HEK293T (cell line): ENCODE measurements at regions not wholly inside any gene's neighbourhood (a gene's known extent, or its start where the extent isn't known, plus 50 kb on each side); places are given as distances from the start of the nearest gene placed in this dataset.

ENCODE experiments used
- CTCF ChIA-PET: fragments of 350-600 bp; formaldehyde crosslinking; extraction: SDS; loops from one replicate; lab custom pipeline; 2021; ENCODE audit warnings: antibody characterized with exemption, inconsistent platforms; lab: Yijun Ruan, JAX
- POLR2A ChIA-PET: fragments of 350-600 bp; formaldehyde crosslinking; extraction: SDS; loops from one replicate; lab custom pipeline; 2020; ENCODE audit warnings: antibody characterized with exemption, inconsistent platforms; lab: Yijun Ruan, JAX
- DNase-seq: peaks from one replicate; pipeline ENCODE4 v3.0.0; 2012; ENCODE audit warnings: mixed read lengths; ENCODE audit errors: extremely low spot score
- ARNT ChIP-seq: fragments of 450-650 bp; IDR thresholded peaks from 2 replicates; pipeline ENCODE4 v1.6.1; 2017; ENCODE audit warnings: mild to moderate bottlenecking
- BHLHE40 ChIP-seq: fragments of 450-650 bp; IDR thresholded peaks from 2 replicates; pipeline ENCODE4 v1.6.1; 2016; ENCODE audit warnings: mild to moderate bottlenecking, moderate library complexity, borderline replicate concordance
- CTBP1 ChIP-seq: fragments of 450-650 bp; IDR thresholded peaks from 2 replicates; pipeline ENCODE4 v1.6.1; 2016; ENCODE audit warnings: borderline replicate concordance
- ELF4 ChIP-seq: fragments of 450-650 bp; IDR thresholded peaks from 2 replicates; pipeline ENCODE4 v1.6.1; 2017; ENCODE audit warnings: antibody characterized with exemption
- FOXA1 ChIP-seq: fragments of 450-650 bp; IDR thresholded peaks from 2 replicates; pipeline ENCODE4 v1.6.1; 2016; ENCODE audit warnings: mild to moderate bottlenecking
- FOXK2 ChIP-seq: fragments of 450-650 bp; IDR thresholded peaks from 2 replicates; pipeline ENCODE4 v1.6.1; 2016; ENCODE audit warnings: mild to moderate bottlenecking
- FOXM1 ChIP-seq: fragments of 450-650 bp; IDR thresholded peaks from 2 replicates; pipeline ENCODE4 v1.6.1; 2017; ENCODE audit warnings: mild to moderate bottlenecking, borderline replicate concordance
- HDGF ChIP-seq: fragments of 450-650 bp; IDR thresholded peaks from 2 replicates; pipeline ENCODE4 v1.6.1; 2017; ENCODE audit warnings: antibody characterized with exemption, borderline replicate concordance
- L3MBTL2 ChIP-seq: fragments of 450-650 bp; conservative IDR thresholded peaks from 2 replicates; pipeline ENCODE4 v1.6.1; 2016; ENCODE audit warnings: mild to moderate bottlenecking
- LEF1 ChIP-seq: fragments of 450-650 bp; IDR thresholded peaks from 2 replicates; pipeline ENCODE4 v1.6.1; 2017; ENCODE audit warnings: mild to moderate bottlenecking, borderline replicate concordance
- NFRKB ChIP-seq: fragments of 450-650 bp; IDR thresholded peaks from 2 replicates; pipeline ENCODE4 v1.6.1; 2016; ENCODE audit warnings: mild to moderate bottlenecking, moderate library complexity
- SP1 ChIP-seq: fragments of 450-650 bp; IDR thresholded peaks from 2 replicates; pipeline ENCODE4 v1.6.1; 2017
- SUZ12 ChIP-seq: fragments of 450-650 bp; IDR thresholded peaks from 2 replicates; pipeline ENCODE4 v1.6.1; 2016; ENCODE audit warnings: mild to moderate bottlenecking
- TARDBP ChIP-seq: fragments of 450-650 bp; IDR thresholded peaks from 2 replicates; pipeline ENCODE4 v1.6.1; 2016
- ZNF384 ChIP-seq: fragments of 450-650 bp; IDR thresholded peaks from 2 replicates; pipeline ENCODE4 v1.6.1; 2016
- TF ChIP-seq, protein P1 (sequence below): fragments of 450-650 bp; IDR thresholded peaks from 2 replicates; pipeline ENCODE4 v1.6.1; 2016

DNA sequence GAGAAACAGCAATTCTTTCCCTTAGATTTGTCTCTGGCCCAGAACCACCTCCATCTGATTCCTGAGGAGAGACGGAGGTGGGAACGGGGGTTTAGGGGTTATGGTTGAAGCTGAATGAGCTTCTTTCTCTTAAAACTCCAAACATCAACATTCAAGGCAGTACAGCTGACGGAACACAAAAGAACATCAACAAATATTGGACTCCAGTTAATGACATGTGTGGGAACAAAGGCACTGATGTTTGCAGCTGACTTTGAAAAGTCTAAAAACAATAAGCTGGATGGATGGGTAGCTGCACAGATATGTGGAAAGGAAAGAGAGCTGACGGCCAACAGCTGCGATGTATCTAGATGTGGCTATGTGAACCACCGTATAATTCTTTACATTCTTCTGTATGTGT is 256.5 kb downstream of the SOD2 start:
- no peak for TF ChIP-seq NFRKB
- TF ChIP-seq FOXK2: no peak
- TF ChIP-seq L3MBTL2: no peak
- no peak for TF ChIP-seq SUZ12
- TF ChIP-seq FOXA1: no peak
- POLR2A ChIA-PET: no interaction called here
- DNase-seq: no peak
- CTCF ChIA-PET: no interaction called here

DNA sequence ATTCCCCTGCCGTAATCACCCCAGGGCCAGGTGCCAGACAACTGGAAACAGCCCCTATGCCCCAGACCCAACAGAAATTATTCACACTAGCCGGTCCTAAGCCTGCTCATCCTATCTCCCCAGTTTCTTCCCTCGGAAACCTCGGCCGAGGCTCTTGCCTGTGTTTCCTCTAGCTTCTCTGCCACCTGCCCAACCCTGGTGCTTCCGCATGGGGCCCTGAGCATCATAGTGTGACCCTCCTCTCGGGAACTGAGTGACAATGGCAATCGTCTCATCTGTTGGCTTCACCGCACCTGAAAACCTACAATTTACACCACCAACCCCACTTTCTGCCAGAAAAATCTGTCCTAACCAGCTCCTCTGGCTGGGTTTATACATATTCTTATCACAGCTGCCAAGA is 257.3 kb downstream of the SOD2 start:
- ChIA-PET CTCF (no interaction called here), POLR2A (no interaction called here)
- TF ChIP-seq LEF1: no peak
- no peak for TF ChIP-seq BHLHE40
- no peak for TF ChIP-seq HDGF
- no peak for TF ChIP-seq ELF4
- DNase-seq: no peak

DNA sequence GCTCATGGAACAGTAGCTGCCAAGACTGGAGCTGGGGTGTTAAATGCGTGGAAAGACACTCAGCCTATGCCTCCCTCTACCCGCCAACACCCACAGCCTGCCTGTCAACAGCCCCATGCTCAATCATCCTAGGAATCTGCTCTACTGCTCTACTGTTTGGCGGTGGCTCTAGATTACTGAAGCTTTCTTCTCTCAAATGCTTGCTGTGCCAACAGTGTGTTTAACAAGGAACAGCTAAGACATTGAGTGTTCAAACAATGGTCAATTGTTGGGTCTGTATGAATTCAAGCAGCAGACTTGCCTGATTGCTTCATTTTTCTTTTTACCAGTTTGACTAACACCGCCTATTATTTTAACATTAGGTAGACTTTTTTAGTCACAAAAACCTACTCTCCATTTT is 258.6 kb downstream of the SOD2 start:
- no peak for TF ChIP-seq FOXA1
- no peak for TF ChIP-seq FOXK2
- TF ChIP-seq ZNF384: no peak
- TF ChIP-seq LEF1: no peak
- no peak for TF ChIP-seq L3MBTL2
- no peak for TF ChIP-seq TARDBP
- no peak for TF ChIP-seq HDGF
- TF ChIP-seq ARNT: no peak
- TF ChIP-seq, protein P1, sequence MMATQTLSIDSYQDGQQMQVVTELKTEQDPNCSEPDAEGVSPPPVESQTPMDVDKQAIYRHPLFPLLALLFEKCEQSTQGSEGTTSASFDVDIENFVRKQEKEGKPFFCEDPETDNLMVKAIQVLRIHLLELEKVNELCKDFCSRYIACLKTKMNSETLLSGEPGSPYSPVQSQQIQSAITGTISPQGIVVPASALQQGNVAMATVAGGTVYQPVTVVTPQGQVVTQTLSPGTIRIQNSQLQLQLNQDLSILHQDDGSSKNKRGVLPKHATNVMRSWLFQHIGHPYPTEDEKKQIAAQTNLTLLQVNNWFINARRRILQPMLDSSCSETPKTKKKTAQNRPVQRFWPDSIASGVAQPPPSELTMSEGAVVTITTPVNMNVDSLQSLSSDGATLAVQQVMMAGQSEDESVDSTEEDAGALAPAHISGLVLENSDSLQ: no peak
- no peak for TF ChIP-seq SUZ12
- TF ChIP-seq SP1: no peak
- TF ChIP-seq ELF4: no peak
- no peak for TF ChIP-seq FOXM1
- TF ChIP-seq NFRKB: no peak
- no peak for TF ChIP-seq BHLHE40
- no peak for TF ChIP-seq CTBP1
- no peak for DNase-seq
- POLR2A ChIA-PET: no interaction called here
- CTCF ChIA-PET: no interaction called here

DNA sequence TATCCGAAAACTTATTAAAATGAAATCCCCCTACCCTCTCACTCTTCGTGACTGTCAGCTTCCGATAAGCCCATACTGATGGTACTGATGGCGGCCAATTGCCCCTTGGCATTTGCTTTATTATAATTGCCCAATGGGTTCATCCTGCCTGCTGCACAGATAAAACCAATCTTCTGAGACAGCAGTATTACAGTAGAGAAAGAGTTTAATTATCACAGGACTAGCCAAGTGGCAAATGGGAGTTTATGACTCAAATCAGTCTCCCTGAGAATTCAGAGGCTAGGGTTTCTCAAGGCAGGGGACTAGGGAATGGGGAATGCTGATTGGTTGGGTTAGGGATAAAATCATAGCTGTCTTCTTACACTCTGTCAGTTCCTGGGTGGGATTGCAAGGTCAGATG is 259.5 kb downstream of the SOD2 start:
- ChIA-PET CTCF (interaction anchor here (0.6 kb wide), 1 partner anchor 10 kb away, joined by 4 read pairs; no protein-coding TSS in a partner anchor), POLR2A (no interaction called here)
- no peak for DNase-seq
- TF ChIP-seq BHLHE40 (no peak), ARNT (no peak), FOXK2 (no peak), LEF1 (no peak), CTBP1 (no peak), SUZ12 (no peak), ZNF384 (no peak), SP1 (no peak)

DNA sequence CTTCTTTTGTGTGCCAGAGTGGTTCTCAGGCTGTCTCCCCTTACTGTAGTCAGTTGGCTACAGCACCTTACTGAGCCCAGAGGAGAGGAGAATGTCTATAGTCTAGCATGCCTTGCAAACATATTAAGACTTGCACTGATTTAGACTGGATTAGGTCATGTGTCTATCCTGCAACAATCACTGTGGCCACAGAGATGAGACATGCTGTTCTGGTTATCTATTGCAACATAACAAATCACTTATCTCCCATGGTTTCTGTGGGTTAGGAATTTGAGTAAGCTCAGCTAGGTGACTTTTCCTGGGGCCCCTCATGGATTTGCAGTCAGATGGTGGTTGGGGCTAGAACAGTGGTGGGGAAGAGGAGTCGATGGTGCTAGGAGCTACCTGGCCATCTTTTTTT is 261.3 kb downstream of the SOD2 start:
- ChIA-PET POLR2A (no interaction called here), CTCF (no interaction called here)
- no peak for DNase-seq
- TF ChIP-seq BHLHE40 (no peak), CTBP1 (no peak), L3MBTL2 (no peak), HDGF (no peak), ZNF384 (no peak), SUZ12 (no peak), ARNT (no peak), FOXK2 (no peak), LEF1 (no peak), TARDBP (no peak), NFRKB (no peak), ELF4 (no peak), FOXA1 (no peak), SP1 (no peak)
- TF ChIP-seq, protein P1: no peak

DNA sequence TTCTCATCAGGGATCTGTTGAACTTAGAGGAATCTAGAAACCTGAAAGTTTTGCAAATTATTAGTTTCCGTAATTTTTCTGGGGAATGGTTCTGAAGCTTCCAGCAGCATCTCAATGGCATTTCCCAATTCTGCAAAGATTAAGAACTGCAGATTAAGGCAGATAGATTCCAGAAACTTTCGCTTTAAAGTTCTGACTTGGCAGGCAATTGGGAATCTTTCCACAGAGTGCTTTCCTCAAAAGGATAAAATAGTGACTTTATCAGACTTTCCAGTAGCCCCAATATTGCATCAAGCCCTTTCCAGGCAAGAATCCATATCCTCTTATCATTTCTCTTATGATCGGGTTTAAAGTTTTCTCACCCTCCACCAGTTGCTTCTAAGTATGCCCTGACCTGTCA is 261.1 kb downstream of the FNDC1 start:
- no peak for TF ChIP-seq LEF1
- TF ChIP-seq, protein P1: no peak
- TF ChIP-seq FOXA1: no peak
- no peak for TF ChIP-seq BHLHE40
- TF ChIP-seq NFRKB: no peak
- TF ChIP-seq SP1: no peak
- POLR2A ChIA-PET: no interaction called here
- no peak for DNase-seq
- CTCF ChIA-PET: no interaction called here

DNA sequence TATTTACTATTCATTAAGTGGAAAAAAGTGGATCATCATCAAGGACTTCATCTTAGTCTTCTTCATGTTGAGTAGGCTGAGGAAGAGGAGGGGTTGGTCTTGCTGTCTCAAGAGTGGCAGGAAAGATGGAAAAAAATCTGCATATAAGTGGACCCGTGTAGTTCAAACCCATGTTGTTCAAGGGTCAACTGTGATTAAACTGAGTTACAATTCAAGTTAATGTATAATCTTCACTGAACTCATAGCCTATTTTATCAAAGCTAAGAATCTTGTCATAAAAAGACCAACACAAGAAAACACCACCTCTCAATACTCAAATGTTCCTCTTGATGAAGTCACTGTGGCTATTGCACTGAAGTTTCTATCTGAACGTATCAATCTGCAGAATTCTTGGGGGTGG is 260.2 kb downstream of the FNDC1 start:
- TF ChIP-seq CTBP1: no peak

DNA sequence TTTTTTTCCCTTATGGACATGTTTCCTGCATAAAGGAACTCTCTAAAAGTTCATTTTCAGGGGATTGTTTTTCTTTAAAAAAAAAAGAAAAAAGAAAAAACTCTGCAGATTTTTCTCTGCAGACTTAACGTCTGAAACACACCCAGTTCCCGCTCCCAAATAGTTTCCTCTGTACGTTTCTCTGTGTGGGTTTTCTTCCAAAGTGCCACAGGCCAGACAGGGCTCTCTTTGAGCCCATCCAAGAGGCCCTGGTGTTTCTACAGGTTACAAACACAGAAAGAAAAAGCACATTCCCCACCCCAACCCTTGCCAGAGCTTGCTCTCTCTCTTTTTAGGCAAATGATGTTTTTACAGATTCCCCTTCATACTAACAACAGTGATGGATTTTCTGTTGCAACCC is 258.6 kb downstream of the FNDC1 start:
- TF ChIP-seq ARNT (no peak), BHLHE40 (no peak), L3MBTL2 (no peak), HDGF (no peak), NFRKB (no peak), FOXK2 (no peak), LEF1 (no peak), SUZ12 (no peak), FOXA1 (no peak), FOXM1 (no peak), ELF4 (no peak)
- TF ChIP-seq, protein P1: no peak
- DNase-seq: no peak
- ChIA-PET CTCF (no interaction called here), POLR2A (no interaction called here)

More for the DNA sequence above, 260.2 kb downstream of the FNDC1 start:
- CTCF ChIA-PET: no interaction called here
- POLR2A ChIA-PET: no interaction called here
- DNase-seq: no peak
